Subcutaneous abdominal adipose tissue (tissue), 5 donors: ENCODE measurements at regions not wholly inside any gene's neighbourhood (a gene's known extent, or its start where the extent isn't known, plus 50 kb on each side); places are given as distances from the start of the nearest gene placed in this dataset.
"Not testable (repeated sequence)": the region's sequence is repeated elsewhere in the genome, so short reads cannot be mapped to it uniquely, and the experiment has no call there.

Source experiments
- H3K27ac ChIP-seq: one replicate; pipeline ENCODE4 v1.7.0; 2013; ENCODE audit warnings: low read depth, mild to moderate bottlenecking, inconsistent platforms, low read length, moderate library complexity
- H3K27me3 ChIP-seq, 5 donors: one replicate each; pipeline ENCODE4 v1.7.0; 2013; ENCODE audit warnings: low read length in 5 of 5, inconsistent platforms in 1 of 5; ENCODE audit not compliant: control insufficient read depth in 5 of 5, insufficient read depth in 4 of 5
- H3K36me3 ChIP-seq, 5 donors: one replicate each; pipeline ENCODE4 v1.7.0; 2013; ENCODE audit warnings: low read length in 5 of 5; ENCODE audit not compliant: control insufficient read depth in 5 of 5, insufficient read depth in 5 of 5
- H3K4me1 ChIP-seq, 5 donors: one replicate each; pipeline ENCODE4 v1.7.0; 2013; ENCODE audit warnings: low read length in 5 of 5, mild to moderate bottlenecking in 3 of 5, moderate library complexity in 1 of 5; ENCODE audit not compliant: control insufficient read depth in 5 of 5, insufficient read depth in 5 of 5
- H3K4me3 ChIP-seq, 5 donors: one replicate each; pipeline ENCODE4 v1.7.0; 2013; ENCODE audit warnings: low read length in 5 of 5, low read depth in 1 of 5
- H3K9ac ChIP-seq, 5 donors: one replicate each; pipeline ENCODE4 v1.7.0; 2013; ENCODE audit warnings: low read length in 5 of 5, mild to moderate bottlenecking in 4 of 5, moderate library complexity in 3 of 5
- H3K9me3 ChIP-seq, 5 donors: one replicate each; pipeline ENCODE4 v1.7.0; 2013; ENCODE audit warnings: low read length in 5 of 5; ENCODE audit not compliant: control insufficient read depth in 5 of 5
- donor health status: healthy.
- donor health status: healthy.
- donor health status: healthy.
- donor health status: healthy.
- donor health status: healthy.

GRCh38 chr7:106530183-106530582 is 130.8 kb downstream of the CCDC71L start:
- not testable (repeated sequence) for H3K27me3 ChIP-seq, H3K27ac ChIP-seq

GRCh38 chr7:106526617-106527016 is 134.3 kb downstream of the CCDC71L start:
- not testable (repeated sequence) for H3K4me1 ChIP-seq, H3K27me3 ChIP-seq, H3K4me3 ChIP-seq, H3K9ac ChIP-seq, H3K36me3 ChIP-seq, H3K27ac ChIP-seq, H3K9me3 ChIP-seq

More at GRCh38 chr7:106530183-106530582, 130.8 kb downstream of the CCDC71L start:
- H3K36me3 ChIP-seq, H3K4me3 ChIP-seq, H3K9ac ChIP-seq, H3K4me1 ChIP-seq, H3K9me3 ChIP-seq: not testable (repeated sequence)

GRCh38 chr7:106524690-106525059 is 136.3 kb downstream of the CCDC71L start:
- Histone ChIP-seq H3K9me3 (no peaks in the 10 kb centered on the region), H3K27ac (no peak overlapping the region), H3K4me1 (peaks cover 0 to 4% (median 0%) of the 10 kb centered on the region in 5 donors), H3K36me3 (no peaks in the 10 kb centered on the region), H3K9ac (no peak overlapping the region), H3K4me3 (no peak overlapping the region), H3K27me3 (no peaks in the 10 kb centered on the region)

- H3K27ac ChIP-seq: no peak overlapping the region
- peaks cover 0 to 4% (median 0%) of the 10 kb centered on the region in 5 donors for H3K4me1 ChIP-seq
- H3K27me3 ChIP-seq: no peaks in the 10 kb centered on the region
- H3K36me3 ChIP-seq: no peaks in the 10 kb centered on the region
- H3K9ac ChIP-seq: no peak overlapping the region
- H3K9me3 ChIP-seq: no peaks in the 10 kb centered on the region
- no peak overlapping the region for H3K4me3 ChIP-seq
Measured at GRCh38 chr7:106523482-106523881, 137.5 kb downstream of the CCDC71L start.

GRCh38 chr7:106522696-106523095 is 138.3 kb downstream of the CCDC71L start:
- H3K27me3 ChIP-seq: no peaks in the 10 kb centered on the region
- H3K9ac ChIP-seq: no peak overlapping the region
- H3K4me3 ChIP-seq: no peak overlapping the region
- no peaks in the 10 kb centered on the region for H3K36me3 ChIP-seq
- no peaks in the 10 kb centered on the region for H3K9me3 ChIP-seq
- peaks cover 0 to 4% (median 0%) of the 10 kb centered on the region in 5 donors for H3K4me1 ChIP-seq
- no peak overlapping the region for H3K27ac ChIP-seq

- H3K4me3 ChIP-seq: no peak overlapping the region
- no peaks in the 10 kb centered on the region for H3K27me3 ChIP-seq
- no peak overlapping the region for H3K27ac ChIP-seq
- peaks cover 0 to 4% (median 0%) of the 10 kb centered on the region in 5 donors for H3K4me1 ChIP-seq
- H3K9ac ChIP-seq: no peak overlapping the region
- no peaks in the 10 kb centered on the region for H3K9me3 ChIP-seq
- H3K36me3 ChIP-seq: no peaks in the 10 kb centered on the region
Measured at GRCh38 chr7:106521541-106521940, 139.4 kb downstream of the CCDC71L start.

- Histone ChIP-seq H3K4me1 (peaks cover 0 to 4% (median 0%) of the 10 kb centered on the region in 5 donors), H3K27me3 (no peaks in the 10 kb centered on the region), H3K9me3 (no peaks in the 10 kb centered on the region), H3K9ac (no peak overlapping the region), H3K27ac (no peak overlapping the region), H3K36me3 (no peaks in the 10 kb centered on the region), H3K4me3 (no peak overlapping the region)
Measured at GRCh38 chr7:106520962-106521514, 139.9 kb downstream of the CCDC71L start.

- Histone ChIP-seq H3K9ac (no peak overlapping the region), H3K4me3 (no peak overlapping the region), H3K27me3 (no peaks in the 10 kb centered on the region), H3K9me3 (no peaks in the 10 kb centered on the region), H3K36me3 (no peaks in the 10 kb centered on the region), H3K27ac (no peak overlapping the region), H3K4me1 (peaks cover 0 to 7% (median 0%) of the 10 kb centered on the region in 5 donors)
Measured at GRCh38 chr7:106518967-106519366, 142.0 kb downstream of the CCDC71L start.

- Histone ChIP-seq H3K27ac (no peak overlapping the region), H3K36me3 (no peaks in the 10 kb centered on the region), H3K4me3 (no peak overlapping the region), H3K4me1 (peaks cover 0 to 7% (median 0%) of the 10 kb centered on the region in 5 donors), H3K27me3 (no peaks in the 10 kb centered on the region), H3K9me3 (no peaks in the 10 kb centered on the region), H3K9ac (no peak overlapping the region)
Measured at GRCh38 chr7:106518239-106518638, 142.7 kb downstream of the CCDC71L start.

- Histone ChIP-seq H3K27me3 (no peaks in the 10 kb centered on the region), H3K4me1 (peaks cover 0 to 7% (median 0%) of the 10 kb centered on the region in 5 donors), H3K27ac (no peak overlapping the region), H3K9ac (no peak overlapping the region), H3K4me3 (no peak overlapping the region), H3K9me3 (no peaks in the 10 kb centered on the region), H3K36me3 (no peaks in the 10 kb centered on the region)
Measured at GRCh38 chr7:106517508-106517907, 143.4 kb downstream of the CCDC71L start.

GRCh38 chr7:106515321-106515720 is 145.6 kb downstream of the CCDC71L start:
- no peak overlapping the region for H3K9ac ChIP-seq
- peaks cover 0 to 7% (median 0%) of the 10 kb centered on the region in 5 donors for H3K4me1 ChIP-seq
- no peak overlapping the region for H3K4me3 ChIP-seq
- no peaks in the 10 kb centered on the region for H3K9me3 ChIP-seq
- H3K27ac ChIP-seq: peak overlapping the region; percentile 26
- no peaks in the 10 kb centered on the region for H3K27me3 ChIP-seq
- no peaks in the 10 kb centered on the region for H3K36me3 ChIP-seq
